Kidney (tissue), 13 donors: ENCODE measurements at regions not wholly inside any gene's neighbourhood (a gene's known extent, or its start where the extent isn't known, plus 50 kb on each side); places are given as distances from the start of the nearest gene placed in this dataset.

Source experiments
- DNase-seq, 5 donors: peaks; one replicate each; pipeline ENCODE4 v3.0.0-alpha.2; 2013 to 2020
- FAIRE-seq: peaks from 2 replicates; lab custom pipeline; 2012; peaks lifted over from hg19 to GRCh38; lab: Jason Lieb, UNC
- H3K27ac ChIP-seq, 2 donors: one replicate each; pipeline ENCODE4 v1.7.0; 2013; ENCODE audit warnings: low read depth in 2 of 2, low read length in 2 of 2, inconsistent platforms in 1 of 2
- H3K27me3 ChIP-seq: one replicate; pipeline ENCODE4 v1.7.1; 2013; ENCODE audit warnings: low read length, inconsistent platforms; ENCODE audit not compliant: control insufficient read depth, insufficient read depth
- H3K36me3 ChIP-seq, 3 donors: one replicate each; pipeline versions ENCODE4 v1.7.0 to v1.7.1; 2013; ENCODE audit warnings: low read length in 3 of 3, control low read depth in 1 of 3, inconsistent platforms in 1 of 3; ENCODE audit not compliant: insufficient read depth in 3 of 3, control insufficient read depth in 2 of 3
- H3K4me1 ChIP-seq, 3 donors: one replicate each; pipeline versions ENCODE4 v1.7.0 to v1.7.1; 2013; ENCODE audit warnings: low read length in 3 of 3, inconsistent platforms in 1 of 3, low read depth in 1 of 3; ENCODE audit not compliant: control insufficient read depth in 2 of 3, insufficient read depth in 2 of 3
- H3K4me3 ChIP-seq, 3 donors: one replicate each; pipeline versions ENCODE4 v1.7.0 to v1.8.1; 2013; ENCODE audit warnings: low read length in 3 of 3, control low read depth in 1 of 3, inconsistent platforms in 1 of 3
- H3K9ac ChIP-seq, 3 donors: one replicate each; pipeline versions ENCODE4 v1.7.0 to v1.7.1; 2013; ENCODE audit warnings: low read length in 3 of 3, control low read depth in 1 of 3, inconsistent platforms in 1 of 3
- H3K9me3 ChIP-seq, 3 donors: one replicate each; pipeline versions ENCODE4 v1.7.0 to v1.7.1; 2013; ENCODE audit warnings: low read length in 3 of 3, control low read depth in 1 of 3, inconsistent platforms in 1 of 3; ENCODE audit not compliant: control insufficient read depth in 2 of 3, insufficient read depth in 1 of 3
- CTCF ChIP-seq: IDR thresholded peaks from 3 replicates; pipeline ENCODE4 v1.5.1; 2012; ENCODE audit warnings: mild to moderate bottlenecking, moderate library complexity, borderline replicate concordance; ENCODE audit not compliant: insufficient read depth; ENCODE audit errors: extremely low read depth
- intact Hi-C: fragments of 100-400 bp; cut with DNase I; formaldehyde crosslinking; loops from one replicate; pipeline ENCODE4 v1.11.1; 2022
- donor health status: control.
- donor health status: control.
- donor health status: control.
- donor health status: control.
- donor health status: control.
- donor health status: DM: yes; HTN: yes; CAD: no.
- donor health status: Normal renal cell carcinoma (clear cell type).

- Histone ChIP-seq H3K27ac (no peak overlapping the region), H3K9me3 (no peaks in the 10 kb centered on the region), H3K27me3 (no peaks in the 10 kb centered on the region), H3K36me3 (no peaks in the 10 kb centered on the region), H3K4me3 (no peak overlapping the region), H3K9ac (no peak overlapping the region), H3K4me1 (no peaks in the 10 kb centered on the region)
- FAIRE-seq (no peak), DNase-seq (no peak)
- TF ChIP-seq CTCF = no peak
- intact Hi-C loops = no loop called here
Measured at GRCh38 chr2:144124882-144125281, 395.0 kb downstream of the ZEB2 start.

GRCh38 chr2:144120487-144120886, 399.4 kb downstream of the ZEB2 start:
- Histone ChIP-seq H3K4me1 (no peaks in the 10 kb centered on the region), H3K4me3 (no peak overlapping the region), H3K27ac (no peak overlapping the region), H3K27me3 (no peaks in the 10 kb centered on the region), H3K9me3 (no peaks in the 10 kb centered on the region), H3K9ac (no peak overlapping the region), H3K36me3 (no peaks in the 10 kb centered on the region)
- DNase-seq (no peak), FAIRE-seq (no peak)
- intact Hi-C loops = no loop called here
- no peak for TF ChIP-seq CTCF

GRCh38 chr2:144117086-144117485, 402.8 kb downstream of the ZEB2 start:
- no peaks in the 10 kb centered on the region for H3K27me3 ChIP-seq
- intact Hi-C loops = no loop called here
- no peak overlapping the region for H3K27ac ChIP-seq
- FAIRE-seq (no peak), DNase-seq (no peak)
- no peak for TF ChIP-seq CTCF
- H3K4me3 ChIP-seq = no peak overlapping the region
- no peak overlapping the region for H3K9ac ChIP-seq
- H3K36me3 ChIP-seq = no peaks in the 10 kb centered on the region
- peaks cover 0 to 5% (median 0%) of the 10 kb centered on the region in 3 donors for H3K9me3 ChIP-seq
- no peaks in the 10 kb centered on the region for H3K4me1 ChIP-seq

GRCh38 chr2:144115739-144116291, 404.1 kb downstream of the ZEB2 start:
- Histone ChIP-seq H3K4me3 (no peak overlapping the region), H3K4me1 (no peaks in the 10 kb centered on the region), H3K27me3 (no peaks in the 10 kb centered on the region), H3K9me3 (peaks cover 0 to 5% (median 0%) of the 10 kb centered on the region in 3 donors), H3K27ac (no peak overlapping the region), H3K36me3 (no peaks in the 10 kb centered on the region), H3K9ac (no peak overlapping the region)
- intact Hi-C loops = no loop called here
- FAIRE-seq (no peak), DNase-seq (peak in 1 of 5 donors; percentile 42)
- no peak for TF ChIP-seq CTCF
